Heart left ventricle (tissue), 16 donors: ENCODE measurements at regions not wholly inside any gene's neighbourhood (a gene's known extent, or its start where the extent isn't known, plus 50 kb on each side); places are given as distances from the start of the nearest gene placed in this dataset.

Experiments
- ATAC-seq, 4 donors: fragments of 200-7000 bp; cut with Tn5 transposase; one replicate each; pipeline ENCODE4 v1.9.1; 2020 to 2022; ENCODE audit warnings: moderate library complexity in 4 of 4, mild to moderate bottlenecking in 3 of 4, moderate number of reproducible peaks in 1 of 4
- DNase-seq, 5 donors: peaks; one replicate each; pipeline ENCODE4 v3.0.0-alpha.2; 2020
- H3K27ac ChIP-seq, 12 donors: fragments of 200-600 bp; sonication (generic) in 4 of 12; one replicate each; pipeline versions ENCODE4 v1.5.0 to v1.8.0; 2016 to 2022; ENCODE audit warnings: mild to moderate bottlenecking in 2 of 12
- H3K27me3 ChIP-seq, 9 donors: fragments of 200-600 bp; sonication (generic) in 2 of 9; one replicate each; pipeline versions ENCODE4 v1.5.1 to v1.8.0; 2016 to 2022; ENCODE audit warnings: mild to moderate bottlenecking in 3 of 9
- H3K36me3 ChIP-seq, 9 donors: fragments of 200-600 bp; sonication (generic) in 2 of 9; one replicate each; pipeline versions ENCODE4 v1.5.0 to v1.8.0; 2018 to 2022; ENCODE audit warnings: mild to moderate bottlenecking in 2 of 9
- H3K4me1 ChIP-seq, 12 donors: fragments of 200-600 bp; sonication (generic) in 4 of 12; one replicate each; pipeline versions ENCODE4 v1.5.0 to v1.8.0; 2016 to 2022; ENCODE audit warnings: mild to moderate bottlenecking in 3 of 12
- H3K4me3 ChIP-seq, 12 donors: fragments of 200-600 bp; sonication (generic) in 4 of 12; one replicate each; pipeline versions ENCODE4 v1.5.0 to v1.8.0; 2017 to 2022; ENCODE audit warnings: mild to moderate bottlenecking in 9 of 12, moderate library complexity in 4 of 12
- H3K9me3 ChIP-seq, 12 donors: fragments of 200-600 bp; sonication (generic) in 4 of 12; one replicate each; pipeline versions ENCODE4 v1.5.0 to v1.8.0; 2016 to 2022; ENCODE audit warnings: mild to moderate bottlenecking in 1 of 12
- POLR2A ChIP-seq, 2 donors: fragments of 450-650 bp; IDR thresholded peaks; one replicate each; pipeline ENCODE4 v1.6.1; 2017; ENCODE audit warnings: antibody characterized with exemption in 2 of 2, mild to moderate bottlenecking in 2 of 2, moderate library complexity in 2 of 2
- WGBS, 4 donors: extraction: QIAGEN DNeasy Blood & Tissue Kit in 2 of 4; methylation state at CpG; one replicate each; pipeline versions ENCODE4 v1.1.5 to v1.1.7; 2013 to 2018; 5-methylcytosine and 5-hydroxymethylcytosine counted together
- intact Hi-C, 10 donors: fragments of 100-400 bp; cut with DNase I; formaldehyde crosslinking; loops; one replicate each; pipeline versions ENCODE4 v1.11.1 to v1.14.2; 2022
- TF ChIP-seq, protein P1 (sequence below), 12 donors: fragments of 200-600 bp; sonication (generic) in 4 of 12; IDR thresholded peaks; one replicate each; pipeline versions ENCODE4 v1.5.0 to v1.8.0; 2018 to 2022; ENCODE audit warnings: antibody characterized with exemption in 12 of 12, mild to moderate bottlenecking in 5 of 12
- donor health status: ischemic (EF 13 %, LVEDD 7.1; RV severe dilation, severe dysfunction).
- donor health status: healthy with polysubstance abuse.
- donor health status: DM: no; HTN: yes; CAD: no.
- donor health status: DM: no; HTN: no; CAD: no.
- donor health status: ischemic (EF 25% LVEDD 6.9; RV normal size, moderate dysfunction).
- donor health status: ischemic (EF 25% LVEDD 5.7; RV mildly dilated, moderate dysfunction).
- donor health status: healthy.
- donor health status: DM: yes; HTN: yes; CAD: no.
- donor health status: ischemic (EF 35%, LVEDD 5.7; RV mildly dilated, moderate dysfunction).
- donor health status: nonischemic (EF 11% LVEDD 7.7; RV severe dilation, severe dysfunction).
- donor health status: DM: yes; HTN: yes; CAD: no.
- donor health status: PGD.
- donor health status: ischemic (EF 29% LVEDD 5.4; RV normal size, mild dysfunction).
- donor health status: nonischemic (EF 23%, LVEDD 6.1; RV moderate dilation, normal function).

DNA sequence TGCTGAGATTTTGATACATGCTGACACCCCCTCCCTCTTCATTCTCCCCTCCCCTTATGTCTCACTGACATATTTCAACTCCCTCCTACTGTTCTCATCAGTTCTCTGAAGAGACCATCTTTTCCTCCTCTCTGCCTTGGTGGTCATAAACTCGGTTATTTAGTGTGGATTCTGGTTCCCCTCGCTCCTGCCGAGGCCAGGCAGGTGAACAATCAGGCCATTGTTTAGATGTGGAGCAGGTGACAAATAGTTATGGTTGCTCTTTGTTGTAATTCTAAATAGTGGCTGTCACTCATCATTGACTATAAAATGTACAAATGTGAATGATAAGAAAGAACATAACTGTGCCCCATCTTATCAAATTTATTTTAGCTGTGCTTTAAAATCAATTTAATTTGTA is 324.6 kb downstream of the BCOR start:
- Histone ChIP-seq H3K4me3 (no peak overlapping the region), H3K27ac (no peak overlapping the region), H3K4me1 (peaks cover 0 to 19% (median 6%) of the 10 kb centered on the region in 12 donors), H3K36me3 (no peaks in the 10 kb centered on the region), H3K27me3 (peaks cover 0 to 14% (median 0%) of the 10 kb centered on the region in 9 donors), H3K9me3 (no peaks in the 10 kb centered on the region)
- DNase-seq = no peak
- 66 to 96% (median 82%) methylated on average over 3 of the region's 3 CpGs for WGBS, 4 donors
- intact Hi-C loops = no loop called here
- no peak for TF ChIP-seq POLR2A (IDR thresholded peaks at IDR 0.05)
- ATAC-seq = no peak

DNA sequence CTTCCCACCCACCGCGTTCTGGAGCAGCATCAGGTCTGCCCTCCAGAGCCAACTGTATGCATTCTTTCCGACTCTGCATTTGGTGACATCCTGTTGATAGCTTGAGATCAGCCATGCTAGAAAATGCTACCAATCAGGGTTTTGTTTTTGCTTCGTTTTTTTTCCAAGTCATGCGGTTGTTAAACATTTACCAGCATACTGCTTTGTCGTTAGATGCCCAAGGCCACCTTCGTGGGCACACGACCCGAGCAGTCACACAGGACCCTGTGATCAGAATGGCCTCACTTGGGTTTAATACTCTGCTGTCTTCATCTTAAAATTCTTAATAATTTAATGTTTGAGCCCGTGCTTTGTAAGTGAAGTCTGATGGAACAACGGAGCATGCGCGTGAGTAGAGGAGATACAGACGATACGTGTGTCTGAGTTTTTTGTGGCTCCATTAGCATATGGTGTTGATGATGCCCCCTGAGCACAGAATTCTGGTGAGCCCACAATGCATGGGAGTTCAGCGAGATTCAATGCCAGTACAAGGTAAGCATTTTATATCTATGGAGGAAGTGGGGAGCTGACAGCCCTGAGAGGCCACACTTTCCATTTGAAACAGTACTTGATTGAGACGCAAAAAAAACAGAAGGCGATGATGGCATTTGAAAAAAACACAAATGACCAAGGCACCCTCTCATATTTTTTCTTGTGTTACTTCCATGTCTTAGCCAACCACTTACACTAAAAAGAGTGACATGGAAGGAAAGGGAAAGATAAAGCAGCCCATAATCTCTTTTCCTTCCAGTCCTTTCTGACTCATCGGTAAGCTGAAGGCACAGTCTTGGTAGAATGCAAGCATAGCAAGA is 323.6 kb downstream of the BCOR start:
- no peaks in the 10 kb centered on the region for H3K36me3 ChIP-seq
- 62 to 82% (median 75%) methylated on average over 19 of the region's 19 CpGs for WGBS, 4 donors
- no peak for TF ChIP-seq POLR2A (IDR thresholded peaks at IDR 0.05)
- H3K9me3 ChIP-seq = no peaks in the 10 kb centered on the region
- no peak for DNase-seq
- peaks cover 0 to 14% (median 0%) of the 10 kb centered on the region in 9 donors for H3K27me3 ChIP-seq
- ATAC-seq = no peak
- H3K27ac ChIP-seq = no peak overlapping the region
- H3K4me3 ChIP-seq = no peak overlapping the region
- peaks cover 0 to 19% (median 6%) of the 10 kb centered on the region in 12 donors for H3K4me1 ChIP-seq
- intact Hi-C loops = no loop called here

DNA sequence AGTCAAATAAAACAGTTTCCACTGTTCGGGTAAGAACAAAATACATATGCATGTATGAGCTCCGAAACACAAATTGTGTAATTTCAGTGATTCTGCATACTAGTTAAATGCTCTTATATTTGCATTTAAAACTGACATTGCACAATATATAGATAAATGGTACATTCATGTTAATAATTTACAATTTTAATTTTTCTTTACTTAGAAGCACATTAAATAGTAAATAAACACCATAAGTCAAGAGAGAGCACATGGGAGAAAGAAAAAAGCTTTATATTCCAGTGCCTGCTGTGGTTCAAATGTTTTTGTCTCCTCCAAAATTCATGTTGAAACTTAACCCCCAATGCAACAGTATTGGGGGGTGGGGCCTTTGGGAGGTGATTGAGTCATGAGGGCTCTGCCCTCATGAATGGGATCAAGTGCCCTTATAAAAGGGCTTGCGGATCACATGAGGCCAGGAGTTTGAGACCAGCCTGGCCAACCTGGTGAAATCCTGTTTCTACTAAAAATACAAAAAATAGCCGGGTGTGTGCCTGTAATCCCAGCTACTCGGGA is 322.9 kb downstream of the BCOR start:
- H3K27ac ChIP-seq = no peak overlapping the region
- no peak overlapping the region for H3K4me3 ChIP-seq
- H3K27me3 ChIP-seq = peaks cover 0 to 14% (median 0%) of the 10 kb centered on the region in 9 donors
- no peak for DNase-seq
- TF ChIP-seq POLR2A (IDR thresholded peaks at IDR 0.05) = no peak
- 82 to 92% (median 87%) methylated on average over 5 of the region's 5 CpGs for WGBS, 4 donors
- H3K9me3 ChIP-seq = no peaks in the 10 kb centered on the region
- no peaks in the 10 kb centered on the region for H3K36me3 ChIP-seq
- intact Hi-C loops = no loop called here
- ATAC-seq = no peak
- peaks cover 0 to 19% (median 6%) of the 10 kb centered on the region in 12 donors for H3K4me1 ChIP-seq

DNA sequence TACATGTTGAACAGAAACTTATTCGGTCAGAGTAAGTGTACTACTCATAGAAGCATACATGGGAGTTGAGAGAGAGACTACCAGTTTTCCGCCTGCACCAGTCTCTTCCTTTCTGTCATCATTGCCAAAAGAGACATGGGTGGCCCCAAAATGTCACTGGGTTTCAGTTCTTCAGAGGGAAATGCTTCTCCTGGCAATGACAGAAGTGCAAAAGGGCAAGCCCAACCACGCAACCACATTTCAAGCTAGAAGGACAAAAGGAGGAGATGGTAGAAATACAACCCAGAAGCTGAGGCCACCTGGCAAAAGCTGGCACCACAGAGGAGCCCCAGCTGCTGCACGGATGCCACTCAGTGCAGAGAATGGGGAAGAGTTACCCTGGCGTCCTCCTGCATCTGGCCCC is 320.1 kb downstream of the BCOR start:
- Histone ChIP-seq H3K36me3 (no peaks in the 10 kb centered on the region), H3K4me3 (no peak overlapping the region), H3K4me1 (peaks cover 0 to 6% (median 0%) of the 10 kb centered on the region in 12 donors), H3K27me3 (peaks cover 0 to under 1% (median 0%) of the 10 kb centered on the region in 9 donors), H3K9me3 (no peaks in the 10 kb centered on the region), H3K27ac (no peak overlapping the region)
- no peak for DNase-seq
- TF ChIP-seq, protein P1, sequence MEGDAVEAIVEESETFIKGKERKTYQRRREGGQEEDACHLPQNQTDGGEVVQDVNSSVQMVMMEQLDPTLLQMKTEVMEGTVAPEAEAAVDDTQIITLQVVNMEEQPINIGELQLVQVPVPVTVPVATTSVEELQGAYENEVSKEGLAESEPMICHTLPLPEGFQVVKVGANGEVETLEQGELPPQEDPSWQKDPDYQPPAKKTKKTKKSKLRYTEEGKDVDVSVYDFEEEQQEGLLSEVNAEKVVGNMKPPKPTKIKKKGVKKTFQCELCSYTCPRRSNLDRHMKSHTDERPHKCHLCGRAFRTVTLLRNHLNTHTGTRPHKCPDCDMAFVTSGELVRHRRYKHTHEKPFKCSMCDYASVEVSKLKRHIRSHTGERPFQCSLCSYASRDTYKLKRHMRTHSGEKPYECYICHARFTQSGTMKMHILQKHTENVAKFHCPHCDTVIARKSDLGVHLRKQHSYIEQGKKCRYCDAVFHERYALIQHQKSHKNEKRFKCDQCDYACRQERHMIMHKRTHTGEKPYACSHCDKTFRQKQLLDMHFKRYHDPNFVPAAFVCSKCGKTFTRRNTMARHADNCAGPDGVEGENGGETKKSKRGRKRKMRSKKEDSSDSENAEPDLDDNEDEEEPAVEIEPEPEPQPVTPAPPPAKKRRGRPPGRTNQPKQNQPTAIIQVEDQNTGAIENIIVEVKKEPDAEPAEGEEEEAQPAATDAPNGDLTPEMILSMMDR (IDR thresholded peaks at IDR 0.05) = no peak
- WGBS, 4 donors = 74 to 96% (median 87%) methylated on average over 5 of the region's 5 CpGs
- intact Hi-C loops = no loop called here
- no peak for ATAC-seq

DNA sequence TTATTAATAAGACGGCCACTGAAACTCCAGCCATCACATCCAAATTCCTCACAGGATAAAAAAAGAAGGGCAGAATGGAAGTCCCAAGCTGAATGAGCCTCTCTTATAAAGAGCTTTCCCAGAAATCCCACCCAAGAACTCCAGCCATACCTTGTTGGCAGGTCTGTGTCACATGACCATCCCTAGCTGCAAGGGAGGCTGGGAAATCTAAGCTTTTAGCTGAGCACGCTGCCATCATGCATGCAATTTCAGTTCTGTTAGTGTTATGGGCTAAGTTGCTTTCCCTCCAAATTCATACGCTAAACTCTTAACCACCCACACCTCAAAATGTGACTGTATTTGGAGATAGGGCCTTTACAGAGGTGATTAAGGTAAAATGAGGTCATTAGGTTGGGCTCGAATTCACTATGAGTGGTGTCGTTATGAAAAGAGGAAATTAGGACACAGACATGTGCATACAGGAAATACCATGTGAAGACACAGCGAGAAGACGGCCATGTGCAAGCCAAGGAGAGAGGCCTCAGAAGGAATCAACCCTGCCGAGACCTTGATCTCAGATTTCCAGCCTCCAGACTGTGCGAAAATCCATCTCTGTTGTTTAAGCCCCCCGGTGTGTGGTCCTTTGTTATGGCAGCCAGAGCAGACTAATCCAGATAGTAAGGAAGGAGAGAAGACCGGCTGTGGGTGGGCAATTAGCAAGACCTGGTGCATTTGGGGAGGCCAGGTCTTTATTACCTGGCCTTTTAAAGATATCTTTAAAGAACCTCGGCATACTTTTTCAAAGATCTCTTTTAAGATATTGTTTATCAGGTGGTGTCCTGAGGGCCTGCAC is 317.6 kb downstream of the BCOR start:
- Histone ChIP-seq H3K4me3 (no peak overlapping the region), H3K27ac (no peak overlapping the region), H3K36me3 (no peaks in the 10 kb centered on the region), H3K9me3 (no peaks in the 10 kb centered on the region), H3K27me3 (no peaks in the 10 kb centered on the region), H3K4me1 (no peaks in the 10 kb centered on the region)
- intact Hi-C loops = no loop called here
- ATAC-seq = no peak
- DNase-seq = no peak
- 80 to 81% (median 81%) methylated on average over 12 of the region's 12 CpGs for WGBS, 4 donors
- TF ChIP-seq, protein P1 (IDR thresholded peaks at IDR 0.05) = no peak
- no peak for TF ChIP-seq POLR2A (IDR thresholded peaks at IDR 0.05)
